Head of caudate nucleus (tissue), 42 donors: ENCODE measurements at regions not wholly inside any gene's neighbourhood (a gene's known extent, or its start where the extent isn't known, plus 50 kb on each side); places are given as distances from the start of the nearest gene placed in this dataset.
"Not testable (repeated sequence)": the region's sequence is repeated elsewhere in the genome, so short reads cannot be mapped to it uniquely, and the experiment has no call there.

Source experiments
- DNase-seq, 42 donors: peaks; one replicate each; pipeline versions ENCODE4 v3.0.0 to v3.0.0-alpha.2; 2020 to 2021; ENCODE audit warnings: mixed read lengths in 7 of 42
- intact Hi-C: fragments of 100-400 bp; cut with DNase I; formaldehyde crosslinking; loops from one replicate; pipeline ENCODE4 v1.15.0; 2022

- intact Hi-C loops, result no loop called here
- no peak for DNase-seq
Measured at GRCh38 chr4:184335520-184335919, 117.8 kb upstream of the ENPP6 start.

- intact Hi-C loops, DNase-seq: not testable (repeated sequence)
Measured at GRCh38 chr4:184333446-184333845, 115.8 kb upstream of the ENPP6 start.

DNA sequence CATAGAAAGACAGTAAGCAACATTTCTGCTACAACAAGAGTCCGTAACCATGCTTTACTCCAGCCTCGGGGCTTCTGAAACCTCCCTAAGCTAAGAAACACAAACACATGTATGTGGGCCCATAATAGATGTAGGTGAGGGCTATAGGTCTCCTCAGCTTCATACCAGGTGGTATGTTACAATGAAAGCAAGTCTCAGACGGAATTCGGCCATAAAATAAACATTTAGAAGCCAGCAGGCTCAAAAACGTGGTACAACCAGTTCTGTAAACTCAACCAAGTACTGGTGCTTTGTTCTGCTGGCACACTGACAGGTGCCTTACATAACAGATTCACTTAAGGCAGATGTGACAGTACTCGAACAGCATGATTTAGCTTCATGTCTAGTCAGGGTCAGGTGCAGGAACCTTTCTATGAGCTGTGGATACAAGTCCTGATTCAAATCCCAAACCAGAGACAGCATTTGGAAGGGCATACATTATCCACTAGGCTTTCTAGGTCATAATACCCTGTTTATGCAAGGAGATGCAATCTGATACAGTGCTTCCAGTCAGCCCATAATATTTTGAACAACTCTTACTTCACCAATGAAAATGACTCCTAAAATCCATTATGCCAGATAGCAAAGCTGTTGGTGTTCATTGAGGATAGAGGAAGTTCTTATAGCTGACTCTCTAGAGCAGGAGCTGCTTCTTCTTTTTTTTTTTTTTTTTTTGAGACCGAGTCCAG lies 113.8 kb upstream of the ENPP6 start:
- intact Hi-C loops, result no loop called here
- DNase-seq, result peak in 17 of 42 donors; percentile 23 to 68 (median 35)

DNA sequence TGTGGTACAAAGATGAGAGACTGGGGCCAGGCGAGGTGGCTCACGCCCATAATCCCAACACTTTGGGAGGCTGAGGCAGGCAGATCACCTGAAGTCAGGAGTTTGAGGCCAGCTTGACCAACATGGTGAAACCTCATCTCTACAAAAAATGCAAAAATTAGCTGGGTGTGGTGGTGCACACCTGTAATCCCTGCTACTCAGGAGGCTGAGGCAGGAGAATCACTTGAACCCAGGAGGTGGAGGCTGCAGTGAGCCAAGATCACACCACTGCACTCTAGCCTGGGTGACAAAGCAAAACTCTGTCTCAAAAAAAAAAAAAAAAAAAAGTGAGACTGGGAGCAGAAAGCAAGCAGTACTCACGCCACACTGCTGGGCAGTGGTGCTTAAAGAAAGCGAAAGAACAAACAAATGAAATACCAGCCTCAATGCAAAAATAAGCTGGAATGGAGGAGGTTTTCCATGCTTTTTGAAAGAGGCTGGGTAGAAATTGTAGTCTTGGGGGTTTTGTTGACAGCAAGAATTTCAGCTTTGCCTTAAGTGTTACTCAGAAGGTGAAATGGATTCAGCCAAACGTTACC lies 112.9 kb upstream of the ENPP6 start:
- DNase-seq, intact Hi-C loops: not testable (repeated sequence)

DNA sequence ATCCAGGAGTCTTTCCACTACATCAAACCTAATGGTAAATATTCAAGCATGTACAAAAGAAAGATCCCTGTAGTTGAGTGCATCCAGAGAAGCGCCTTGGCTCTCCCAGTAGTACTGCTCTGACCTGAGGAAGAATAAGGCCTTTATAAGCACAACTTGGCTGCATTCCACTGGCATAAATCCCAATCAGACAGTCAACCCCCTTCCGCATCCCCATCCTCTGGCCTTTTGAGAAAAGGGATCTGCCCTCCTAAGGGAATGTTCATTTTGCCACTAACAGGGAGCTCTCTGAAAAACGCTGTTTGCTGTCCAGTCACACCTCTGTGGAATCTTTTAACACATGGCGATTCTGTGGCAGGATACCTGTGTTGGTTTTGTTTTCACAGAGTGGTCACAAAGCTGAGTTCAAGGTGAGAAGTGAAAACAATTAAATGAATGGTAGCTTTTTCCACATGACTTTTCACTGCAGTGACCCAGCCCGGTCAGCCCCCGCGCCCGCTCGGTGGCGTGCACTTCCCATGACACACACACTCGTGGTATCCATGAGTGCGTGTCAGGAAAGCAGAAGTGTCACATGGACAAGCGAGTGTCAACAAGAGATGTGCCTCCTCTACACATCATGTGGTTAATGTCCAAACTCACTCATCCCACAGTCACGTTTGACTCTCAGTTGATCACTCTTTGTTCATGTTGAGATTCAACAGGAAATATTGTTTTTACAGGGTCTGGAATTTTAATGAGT lies 112.2 kb upstream of the ENPP6 start:
- intact Hi-C loops, result no loop called here

GRCh38 chr4:184329235-184329634 lies 111.6 kb upstream of the ENPP6 start:
- no peak for DNase-seq
- intact Hi-C loops, result no loop called here

More for the DNA sequence above, 112.2 kb upstream of the ENPP6 start:
- DNase-seq, result peak in 26 of 42 donors; percentile 35 to 75 (median 54)

GRCh38 chr4:184328022-184328736 lies 110.5 kb upstream of the ENPP6 start:
- intact Hi-C loops, result no loop called here
- DNase-seq, result peak in 1 of 42 donors; percentile 18

GRCh38 chr4:184324939-184325477 lies 107.3 kb upstream of the ENPP6 start:
- peak in 2 of 42 donors; percentile 2 to 8 for DNase-seq
- intact Hi-C loops, result no loop called here

DNA sequence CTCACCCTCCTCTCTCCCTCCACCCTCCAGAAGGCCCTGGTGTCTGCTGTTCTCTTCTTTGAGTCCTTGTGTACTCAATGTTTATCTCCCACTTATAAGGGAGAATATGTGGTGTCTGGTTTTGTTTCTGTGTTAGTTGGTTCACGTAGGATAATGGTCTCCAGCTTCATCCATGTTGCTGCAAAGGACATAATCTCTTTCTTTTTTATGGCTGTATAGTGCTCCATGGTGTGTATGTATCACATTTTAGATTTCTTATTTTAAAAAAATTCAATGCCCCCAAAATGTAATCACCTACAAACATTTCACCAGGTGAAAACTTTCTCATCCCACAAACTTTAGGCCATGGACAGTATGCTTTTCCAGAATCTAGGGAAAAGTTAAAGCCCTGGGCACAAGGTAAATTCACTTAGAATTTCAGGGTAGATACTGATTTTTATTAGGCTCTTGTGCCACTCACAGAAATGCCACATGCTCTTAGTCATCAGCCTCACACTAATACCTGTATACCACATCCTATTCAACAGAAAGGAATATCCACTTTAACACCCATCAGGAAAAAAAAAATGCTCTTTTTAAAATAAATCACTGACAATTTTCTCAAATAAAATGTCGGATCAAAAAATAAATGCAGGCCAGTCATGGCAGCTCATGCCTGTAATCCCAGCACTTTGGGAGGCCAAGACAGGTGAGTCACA lies 104.8 kb upstream of the ENPP6 start:
- DNase-seq, result peak in 1 of 42 donors; percentile 9
- intact Hi-C loops, result no loop called here

- peak in 1 of 42 donors; percentile 25 for DNase-seq
- intact Hi-C loops, result no loop called here
Measured at GRCh38 chr4:184320631-184321030, 103.0 kb upstream of the ENPP6 start.

DNA sequence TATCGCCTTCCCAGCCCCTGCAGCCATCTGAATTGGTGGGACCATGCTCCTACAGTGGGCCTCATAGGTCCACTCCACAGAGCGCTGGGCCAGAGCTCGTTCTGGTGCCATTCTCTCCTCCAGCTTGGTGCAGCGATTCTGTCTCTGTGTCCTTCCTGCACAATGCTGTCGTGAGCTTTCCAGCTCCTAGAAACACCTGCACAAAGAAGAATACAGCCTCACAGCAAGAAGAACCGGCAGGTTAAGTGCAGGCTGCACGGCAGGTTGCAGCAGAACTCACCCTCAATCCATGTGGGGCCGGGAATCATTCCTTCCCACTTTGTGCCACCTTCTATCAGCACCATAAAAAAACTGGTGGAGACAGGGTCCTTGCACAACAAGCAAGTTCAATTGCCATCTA lies 101.2 kb upstream of the ENPP6 start:
- intact Hi-C loops, result no loop called here
- peak in 1 of 42 donors; percentile 10 for DNase-seq

- peak in 1 of 42 donors; percentile 21 for DNase-seq
- intact Hi-C loops, result no loop called here
Measured at GRCh38 chr4:184317234-184317918, 99.7 kb upstream of the ENPP6 start.

DNA sequence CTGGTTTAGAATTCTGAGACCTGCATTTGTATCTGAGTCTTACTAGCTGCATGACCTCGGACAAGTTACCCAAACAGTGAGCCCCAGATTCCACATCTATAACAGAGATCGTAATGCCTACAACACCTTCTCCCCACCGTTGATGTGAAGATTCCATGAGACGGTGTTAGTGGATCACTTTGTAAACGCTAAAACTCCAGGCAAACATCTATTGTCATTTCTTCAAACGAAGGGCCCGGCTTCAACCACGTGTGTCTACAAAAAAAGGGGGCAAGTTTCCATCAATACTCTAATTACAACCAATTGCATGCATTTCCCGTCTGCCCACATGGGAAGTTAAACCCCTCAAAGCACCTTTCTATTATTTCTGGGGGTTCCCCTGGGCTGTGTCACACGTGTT lies 99.1 kb upstream of the ENPP6 start:
- intact Hi-C loops, result no loop called here
- peak in 1 of 42 donors; percentile 17 for DNase-seq

DNA sequence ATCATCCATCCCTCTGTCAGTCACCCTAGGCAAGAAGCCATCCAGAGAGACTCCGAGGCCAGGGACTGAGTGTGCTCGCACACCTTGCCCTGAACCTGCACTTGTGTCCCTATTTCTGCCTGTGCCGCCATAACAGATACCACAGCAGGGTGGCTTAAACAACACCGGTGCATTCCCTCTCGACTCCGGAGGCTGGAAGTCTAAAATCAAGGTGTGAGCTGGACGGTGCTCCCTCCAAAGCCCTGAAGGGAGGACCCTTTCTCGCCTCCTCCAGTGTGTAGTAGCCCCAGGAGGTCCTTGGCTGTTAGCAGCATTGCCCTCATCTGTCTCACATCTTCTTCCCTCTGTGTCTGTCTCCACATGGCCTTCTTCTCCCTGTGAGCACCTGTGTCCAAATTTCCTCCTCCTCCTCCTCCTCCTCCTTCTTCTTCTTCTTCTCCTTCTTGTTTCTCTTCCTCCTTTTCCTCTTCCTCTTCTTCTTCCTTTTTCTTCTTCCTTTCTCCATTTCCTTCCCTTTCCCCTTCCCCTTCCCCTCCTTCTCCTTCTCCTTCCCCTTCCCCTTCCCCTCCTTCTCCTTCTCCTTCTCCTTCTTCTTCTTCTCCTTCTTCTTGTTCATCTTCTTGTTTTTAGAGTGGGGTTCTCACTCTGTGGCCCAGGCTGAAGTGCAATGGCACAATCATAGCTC lies 98.1 kb upstream of the ENPP6 start:
- peak in 1 of 42 donors; percentile 25 for DNase-seq
- intact Hi-C loops, result no loop called here

GRCh38 chr4:184313702-184314659 lies 96.3 kb upstream of the ENPP6 start:
- peak in 7 of 42 donors; percentile 9 to 45 (median 21) for DNase-seq
- intact Hi-C loops, result no loop called here

- DNase-seq, result no peak
Measured at GRCh38 chr4:184313058-184313581, 95.4 kb upstream of the ENPP6 start.

More at GRCh38 chr4:184313058-184313581, 95.4 kb upstream of the ENPP6 start:
- intact Hi-C loops, result no loop called here
